Neural crest cell (in vitro differentiated cells): ENCODE measurements at regions not wholly inside any gene's neighbourhood (a gene's known extent, or its start where the extent isn't known, plus 50 kb on each side); places are given as distances from the start of the nearest gene placed in this dataset.

Experiments used
- DNase-seq: peaks from one replicate; pipeline ENCODE4 v3.0.0; 2021; ENCODE audit warnings: low read depth, mixed read lengths, low spot score
- H3K27ac Mint-ChIP-seq: one replicate; pipeline ENCODE4 v1.8.0; 2021; ENCODE audit warnings: mild to moderate bottlenecking, mixed read lengths; ENCODE audit not compliant: unreplicated experiment
- H3K27me3 Mint-ChIP-seq: 2 replicates; pipeline ENCODE4 v1.8.0; 2021; ENCODE audit warnings: low read depth, mild to moderate bottlenecking, mixed read lengths
- H3K36me3 Mint-ChIP-seq: 2 replicates; pipeline ENCODE4 v1.8.0; 2021; ENCODE audit warnings: low read depth, mild to moderate bottlenecking, mixed read lengths
- H3K4me1 Mint-ChIP-seq: 2 replicates; pipeline ENCODE4 v1.8.0; 2021; ENCODE audit warnings: mixed read lengths
- H3K4me3 Mint-ChIP-seq: one replicate; pipeline ENCODE4 v1.8.0; 2021; ENCODE audit warnings: mild to moderate bottlenecking, mixed read lengths
- H3K9me3 Mint-ChIP-seq: 2 replicates; pipeline ENCODE4 v1.8.0; 2021; ENCODE audit warnings: mixed read lengths
- TF ChIP-seq, protein P1 (sequence below): fragments of 200-600 bp; sonication (generic); conservative IDR thresholded peaks from 2 replicates; pipeline ENCODE4 v1.5.0; 2021; ENCODE audit warnings: antibody characterized with exemption, mild to moderate bottlenecking

DNA sequence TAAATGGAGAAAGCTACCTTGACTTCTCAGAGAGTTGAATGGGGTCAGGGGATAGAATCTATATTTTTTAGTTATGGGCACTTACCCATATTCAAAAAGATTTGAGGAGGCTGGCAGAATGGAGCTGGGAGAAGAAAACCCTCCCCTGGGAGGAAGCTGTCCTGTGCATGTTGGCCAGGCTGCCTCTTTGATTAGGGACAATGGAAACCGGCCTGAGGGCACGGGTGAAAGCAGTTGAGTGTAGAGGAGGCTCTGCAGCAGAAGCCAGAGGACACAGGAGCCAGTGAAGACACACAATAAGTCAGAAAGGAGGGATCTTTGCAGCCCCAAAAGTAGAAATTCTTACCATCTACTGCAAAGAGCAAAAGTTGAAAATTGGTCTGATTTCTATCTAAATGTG is 66.6 kb upstream of the B3GAT1 start:
- H3K9me3 Mint-ChIP-seq, result no peaks in the 10 kb centered on the region
- no peak overlapping the region for H3K4me3 Mint-ChIP-seq
- no peak for DNase-seq
- H3K36me3 Mint-ChIP-seq, result no peaks in the 10 kb centered on the region
- peak overlapping the region; percentile 83 for H3K27ac Mint-ChIP-seq
- peaks cover 51% of the 10 kb centered on the region for H3K27me3 Mint-ChIP-seq
- TF ChIP-seq, protein P1, sequence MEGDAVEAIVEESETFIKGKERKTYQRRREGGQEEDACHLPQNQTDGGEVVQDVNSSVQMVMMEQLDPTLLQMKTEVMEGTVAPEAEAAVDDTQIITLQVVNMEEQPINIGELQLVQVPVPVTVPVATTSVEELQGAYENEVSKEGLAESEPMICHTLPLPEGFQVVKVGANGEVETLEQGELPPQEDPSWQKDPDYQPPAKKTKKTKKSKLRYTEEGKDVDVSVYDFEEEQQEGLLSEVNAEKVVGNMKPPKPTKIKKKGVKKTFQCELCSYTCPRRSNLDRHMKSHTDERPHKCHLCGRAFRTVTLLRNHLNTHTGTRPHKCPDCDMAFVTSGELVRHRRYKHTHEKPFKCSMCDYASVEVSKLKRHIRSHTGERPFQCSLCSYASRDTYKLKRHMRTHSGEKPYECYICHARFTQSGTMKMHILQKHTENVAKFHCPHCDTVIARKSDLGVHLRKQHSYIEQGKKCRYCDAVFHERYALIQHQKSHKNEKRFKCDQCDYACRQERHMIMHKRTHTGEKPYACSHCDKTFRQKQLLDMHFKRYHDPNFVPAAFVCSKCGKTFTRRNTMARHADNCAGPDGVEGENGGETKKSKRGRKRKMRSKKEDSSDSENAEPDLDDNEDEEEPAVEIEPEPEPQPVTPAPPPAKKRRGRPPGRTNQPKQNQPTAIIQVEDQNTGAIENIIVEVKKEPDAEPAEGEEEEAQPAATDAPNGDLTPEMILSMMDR, result no peak
- H3K4me1 Mint-ChIP-seq, result peaks cover 7% of the 10 kb centered on the region

DNA sequence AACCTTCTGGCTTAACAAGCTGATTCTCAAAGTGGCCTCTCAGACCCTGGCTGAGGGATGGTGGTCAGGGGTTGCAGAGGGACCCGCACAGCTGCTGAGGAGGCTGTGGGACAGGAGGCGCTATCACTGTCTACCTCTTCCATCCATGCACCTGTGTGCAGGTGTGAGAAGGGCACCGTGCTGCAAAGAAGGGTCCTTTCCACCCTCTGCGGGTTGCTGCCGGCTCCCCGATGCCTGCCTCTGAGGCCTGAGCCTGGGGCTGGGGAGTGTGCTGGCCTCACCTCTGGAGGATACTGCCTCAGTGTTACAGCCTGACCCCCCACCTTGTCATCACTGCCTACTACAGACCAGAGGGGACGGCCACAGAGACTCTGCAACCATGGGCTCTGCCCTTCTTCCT is 66.1 kb upstream of the B3GAT1 start:
- H3K9me3 Mint-ChIP-seq, result no peaks in the 10 kb centered on the region
- H3K36me3 Mint-ChIP-seq, result no peaks in the 10 kb centered on the region
- peaks cover 53% of the 10 kb centered on the region for H3K27me3 Mint-ChIP-seq
- no peak for DNase-seq
- peaks cover 7% of the 10 kb centered on the region for H3K4me1 Mint-ChIP-seq
- H3K27ac Mint-ChIP-seq, result no peak overlapping the region
- TF ChIP-seq, protein P1, result no peak
- H3K4me3 Mint-ChIP-seq, result no peak overlapping the region

DNA sequence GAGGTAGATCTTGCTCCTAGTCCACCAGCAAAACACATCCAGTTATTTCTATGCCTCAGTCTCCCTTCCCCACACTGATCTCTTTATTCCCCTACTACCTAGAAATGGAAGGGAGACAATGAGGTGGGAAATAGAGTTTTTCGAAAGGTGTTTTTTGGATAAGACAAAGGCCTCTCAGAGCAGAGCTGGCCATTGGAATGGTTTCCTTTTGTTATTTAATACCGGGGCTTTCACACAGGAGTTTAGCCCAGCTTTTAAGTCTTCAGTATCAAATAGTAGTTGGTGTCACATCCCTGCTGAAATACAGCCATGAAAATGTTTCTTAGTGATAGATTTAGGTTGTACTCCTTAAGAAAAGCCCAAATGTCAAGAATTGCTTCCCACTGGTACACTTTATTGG is 65.4 kb upstream of the B3GAT1 start:
- DNase-seq, result no peak
- Mint-ChIP-seq H3K27ac (no peak overlapping the region), H3K4me1 (peaks cover 7% of the 10 kb centered on the region), H3K4me3 (no peak overlapping the region), H3K9me3 (no peaks in the 10 kb centered on the region), H3K27me3 (peaks cover 56% of the 10 kb centered on the region), H3K36me3 (no peaks in the 10 kb centered on the region)
- TF ChIP-seq, protein P1, result no peak

DNA sequence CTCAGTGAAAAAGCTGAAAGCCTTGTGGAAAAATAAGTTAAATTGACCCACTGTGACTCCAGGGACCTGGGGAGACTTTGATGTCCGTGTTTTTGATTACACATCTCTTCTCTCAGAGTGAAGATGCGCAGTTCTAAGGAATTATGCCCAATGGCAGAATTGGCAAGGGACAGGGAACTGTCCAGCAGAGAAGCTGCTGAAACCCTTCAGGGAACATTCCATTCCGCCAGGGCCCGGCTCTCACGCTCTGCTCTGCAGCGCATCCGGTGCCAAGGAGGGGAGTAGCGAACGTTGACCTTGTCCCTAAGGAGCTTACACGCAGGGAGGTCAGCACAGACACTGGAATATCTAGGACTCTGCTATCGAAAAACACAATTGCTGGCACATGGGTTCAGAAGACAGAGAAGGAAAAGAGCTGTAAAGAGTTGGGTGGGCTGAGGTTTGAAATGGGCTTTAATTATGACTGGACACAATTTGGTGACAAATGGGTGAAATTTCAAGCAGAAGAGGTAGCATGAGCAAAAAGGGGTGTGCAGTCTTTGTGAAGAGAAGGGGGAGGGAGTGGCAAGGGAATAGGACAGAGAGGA is 64.5 kb upstream of the B3GAT1 start:
- Mint-ChIP-seq H3K4me1 (peaks cover 7% of the 10 kb centered on the region), H3K9me3 (no peaks in the 10 kb centered on the region), H3K36me3 (no peaks in the 10 kb centered on the region), H3K27ac (no peak overlapping the region), H3K27me3 (peaks cover 61% of the 10 kb centered on the region), H3K4me3 (no peak overlapping the region)
- TF ChIP-seq, protein P1, result no peak
- peak; percentile 53 for DNase-seq

DNA sequence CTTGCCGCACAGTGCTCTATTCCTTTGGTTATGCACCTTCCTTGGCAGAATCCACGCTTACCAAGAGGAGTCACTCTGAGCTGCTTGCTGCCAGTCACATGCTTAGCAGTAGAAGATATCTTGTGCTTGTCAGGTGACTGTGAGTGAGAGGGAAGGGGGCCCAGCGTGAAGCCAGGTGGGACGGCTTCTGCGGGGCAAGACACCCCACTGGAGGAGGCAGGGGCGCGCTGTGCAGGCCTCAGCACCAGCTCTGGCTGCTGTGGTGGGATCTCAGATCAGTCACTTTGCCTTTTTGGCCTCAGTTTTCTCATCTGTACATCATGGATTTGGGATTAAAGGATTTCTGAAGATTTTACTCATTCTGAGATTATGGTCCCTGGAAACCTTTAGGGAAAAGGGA is 63.9 kb upstream of the B3GAT1 start:
- Mint-ChIP-seq H3K36me3 (no peaks in the 10 kb centered on the region), H3K9me3 (no peaks in the 10 kb centered on the region), H3K4me3 (no peak overlapping the region), H3K27me3 (peaks cover 58% of the 10 kb centered on the region), H3K4me1 (peaks cover 7% of the 10 kb centered on the region), H3K27ac (no peak overlapping the region)
- TF ChIP-seq, protein P1, result no peak
- no peak for DNase-seq
